Sigmoid colon (tissue), 6 donors: ENCODE measurements at regions not wholly inside any gene's neighbourhood (a gene's known extent, or its start where the extent isn't known, plus 50 kb on each side); places are given as distances from the start of the nearest gene placed in this dataset.

ENCODE experiments used
- DNase-seq: peaks from one replicate; pipeline ENCODE4 v3.0.0-alpha.2; 2019
- H3K27ac ChIP-seq, 4 donors: fragments of 200-600 bp; sonication (generic); one replicate each; pipeline ENCODE4 v1.5.1; 2016 to 2019; ENCODE audit warnings: mild to moderate bottlenecking in 1 of 4
- H3K27me3 ChIP-seq, 3 donors: fragments of 200-600 bp; sonication (generic); one replicate each; pipeline ENCODE4 v1.5.1; 2019; ENCODE audit warnings: mild to moderate bottlenecking in 1 of 3
- H3K36me3 ChIP-seq, 4 donors: fragments of 200-600 bp; sonication (generic); one replicate each; pipeline ENCODE4 v1.5.1; 2016 to 2019
- H3K4me1 ChIP-seq, 4 donors: fragments of 200-600 bp; sonication (generic); one replicate each; pipeline ENCODE4 v1.5.1; 2017 to 2019
- H3K4me3 ChIP-seq, 4 donors: fragments of 200-600 bp; sonication (generic); one replicate each; pipeline ENCODE4 v1.5.1; 2017 to 2019; ENCODE audit warnings: mild to moderate bottlenecking in 2 of 4, moderate library complexity in 1 of 4
- H3K9me3 ChIP-seq, 4 donors: fragments of 200-600 bp in 3 of 4; sonication (generic) in 3 of 4; one replicate each; pipeline versions ENCODE4 v1.5.1 to v1.6.1; 2013 to 2019
- EP300 ChIP-seq, 4 donors: sonication (generic); formaldehyde crosslinking; IDR thresholded peaks; one replicate each; pipeline ENCODE4 v1.6.1; 2017; ENCODE audit warnings: antibody characterized with exemption in 4 of 4
- POLR2A ChIP-seq, 2 donors: fragments of 450-650 bp; IDR thresholded peaks; one replicate each; pipeline ENCODE4 v1.6.1; 2016; ENCODE audit warnings: antibody characterized with exemption in 2 of 2, mild to moderate bottlenecking in 2 of 2, moderate library complexity in 2 of 2
- POLR2AphosphoS5 ChIP-seq, 4 donors: sonication (generic); formaldehyde crosslinking; IDR thresholded peaks; one replicate each; pipeline ENCODE4 v1.6.1; 2017; ENCODE audit warnings: antibody characterized with exemption in 4 of 4
- WGBS, 2 donors: extraction: QIAGEN DNeasy Blood & Tissue Kit; methylation state at CpG; one replicate each; pipeline ENCODE4 v1.1.7; 2013; 5-methylcytosine and 5-hydroxymethylcytosine counted together
- intact Hi-C: fragments of 100-400 bp; cut with DNase I; formaldehyde crosslinking; loops from one replicate; pipeline ENCODE4 v1.15.1; 2023
- TF ChIP-seq, protein P1 (sequence below), 4 experiments: fragments of 450-650 bp in 3 of 4; fragments of 200-600 bp in 1 of 4; IDR thresholded peaks; one replicate each; pipeline ENCODE4 v1.5.1; 2016 to 2019; ENCODE audit warnings: antibody characterized with exemption in 4 of 4, mild to moderate bottlenecking in 3 of 4, moderate library complexity in 2 of 4
- donor health status: healthy with polysubstance abuse.
- donor health status: healthy.

- Histone ChIP-seq H3K9me3 (no peaks in the 10 kb centered on the region), H3K36me3 (no peaks in the 10 kb centered on the region), H3K27ac (no peak overlapping the region), H3K4me3 (no peak overlapping the region), H3K4me1 (peaks cover 0 to 13% (median 3%) of the 10 kb centered on the region in 4 donors), H3K27me3 (no peaks in the 10 kb centered on the region)
- no peak for DNase-seq
- intact Hi-C loops, result no loop called here
- WGBS, 2 donors, result 21 to 66% methylated on average over 5 of the region's 5 CpGs
- TF ChIP-seq POLR2A (IDR thresholded peaks at IDR 0.05), result no peak
- TF ChIP-seq EP300 (IDR thresholded peaks at IDR 0.05), result no peak
- TF ChIP-seq POLR2AphosphoS5 (IDR thresholded peaks at IDR 0.05), result no peak
Observed at GRCh38 chr12:93164103-93164880, 213.4 kb upstream of the NUDT4 start.

DNA sequence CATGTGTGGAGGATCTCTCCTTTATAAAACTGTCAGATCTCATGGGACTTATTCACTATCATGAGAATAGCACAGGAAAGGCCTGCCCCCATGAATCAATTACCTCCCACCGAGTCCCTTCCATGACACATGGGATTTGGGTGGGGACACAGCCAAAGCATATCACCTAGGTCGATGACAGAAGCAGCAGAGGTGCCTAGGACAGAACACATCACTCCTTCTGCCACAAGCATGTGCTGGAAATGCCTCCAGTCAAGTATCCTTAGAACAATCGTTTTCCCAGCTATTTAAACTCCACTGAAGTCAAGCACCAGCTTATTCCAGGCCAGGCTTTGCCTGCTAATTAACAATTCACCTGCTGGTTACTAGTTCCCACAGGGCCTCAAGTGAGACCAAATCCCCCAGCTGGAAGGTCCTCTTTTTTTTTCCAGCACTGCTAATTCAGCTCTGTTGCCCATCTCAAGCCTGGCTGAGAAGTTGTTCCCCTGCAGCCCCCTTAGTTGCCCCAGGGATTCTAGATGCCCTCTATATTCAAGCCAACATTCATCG, 212.3 kb upstream of the NUDT4 start:
- H3K4me1 ChIP-seq, result peaks cover 0 to 13% (median 3%) of the 10 kb centered on the region in 4 donors
- TF ChIP-seq EP300 (IDR thresholded peaks at IDR 0.05), result no peak
- H3K27me3 ChIP-seq, result no peaks in the 10 kb centered on the region
- H3K9me3 ChIP-seq, result no peaks in the 10 kb centered on the region
- intact Hi-C loops, result no loop called here
- no peak overlapping the region for H3K27ac ChIP-seq
- WGBS, 2 donors, result 71 to 78% methylated on average over 4 of the region's 4 CpGs
- no peak overlapping the region for H3K4me3 ChIP-seq
- no peaks in the 10 kb centered on the region for H3K36me3 ChIP-seq
- no peak for DNase-seq

DNA sequence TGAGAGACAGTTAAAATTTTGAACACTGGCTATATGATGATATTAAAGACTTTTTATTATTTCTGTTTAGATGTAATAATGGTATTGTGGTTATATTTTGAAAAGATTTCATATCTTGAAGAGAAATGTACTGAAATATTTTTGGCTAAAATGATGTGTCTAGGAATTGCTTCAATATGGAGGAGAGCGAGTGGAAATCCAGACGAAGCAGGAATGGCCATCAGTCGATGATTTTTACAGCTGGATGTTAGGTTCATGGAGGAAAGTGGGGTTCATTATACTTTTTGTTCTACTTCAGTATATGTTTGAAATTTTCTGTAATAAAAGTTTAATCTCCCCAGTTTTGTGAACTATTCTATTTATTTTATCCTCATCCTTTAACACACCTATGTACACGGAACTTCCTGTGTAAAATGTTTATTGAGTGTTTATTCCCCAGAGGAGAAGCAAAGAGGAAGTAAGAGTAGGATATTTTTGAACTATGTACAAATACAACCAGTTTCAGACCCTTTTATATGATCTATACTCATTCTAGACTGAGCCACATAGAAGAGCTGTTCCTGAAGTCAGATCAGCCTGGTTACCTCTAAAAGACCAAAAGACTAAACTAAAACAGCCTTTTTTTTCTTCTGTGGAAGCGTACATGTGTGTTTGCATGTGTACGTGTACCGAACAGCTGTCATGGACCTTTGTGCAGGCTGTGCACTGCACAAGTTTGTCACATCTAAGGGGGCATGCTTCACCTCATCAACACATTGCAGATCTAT, 211.0 kb upstream of the NUDT4 start:
- no peak overlapping the region for H3K27ac ChIP-seq
- peaks cover 0 to 13% (median 3%) of the 10 kb centered on the region in 4 donors for H3K4me1 ChIP-seq
- H3K36me3 ChIP-seq, result no peaks in the 10 kb centered on the region
- no peak for DNase-seq
- H3K9me3 ChIP-seq, result no peaks in the 10 kb centered on the region
- 40 to 65% methylated on average over 7 of the region's 7 CpGs for WGBS, 2 donors
- TF ChIP-seq EP300 (IDR thresholded peaks at IDR 0.05), result no peak
- no peak for TF ChIP-seq POLR2AphosphoS5 (IDR thresholded peaks at IDR 0.05)
- no peaks in the 10 kb centered on the region for H3K27me3 ChIP-seq
- no peak overlapping the region for H3K4me3 ChIP-seq
- intact Hi-C loops, result no loop called here

DNA sequence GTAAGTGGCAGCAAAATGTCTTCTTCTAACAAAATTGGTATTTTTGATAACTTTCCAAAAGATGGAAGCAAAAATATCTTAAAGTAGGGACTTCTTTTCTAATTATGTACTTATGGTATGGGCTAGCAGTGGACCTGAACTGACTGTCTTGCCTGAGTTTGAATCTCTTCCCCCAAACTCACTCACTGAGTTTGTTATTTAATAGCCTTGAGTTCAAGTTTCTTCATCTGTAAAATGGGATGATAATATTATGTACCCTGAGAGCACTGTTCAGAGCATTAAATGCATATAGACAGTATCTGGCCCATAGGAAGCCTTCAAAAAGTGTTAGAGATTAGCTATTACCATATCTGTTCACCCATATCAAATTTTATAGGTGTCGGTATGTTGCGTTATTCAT, 210.4 kb upstream of the NUDT4 start:
- WGBS, 2 donors, result 21 to 53% methylated on average over 2 of the region's 2 CpGs
- TF ChIP-seq, protein P1, sequence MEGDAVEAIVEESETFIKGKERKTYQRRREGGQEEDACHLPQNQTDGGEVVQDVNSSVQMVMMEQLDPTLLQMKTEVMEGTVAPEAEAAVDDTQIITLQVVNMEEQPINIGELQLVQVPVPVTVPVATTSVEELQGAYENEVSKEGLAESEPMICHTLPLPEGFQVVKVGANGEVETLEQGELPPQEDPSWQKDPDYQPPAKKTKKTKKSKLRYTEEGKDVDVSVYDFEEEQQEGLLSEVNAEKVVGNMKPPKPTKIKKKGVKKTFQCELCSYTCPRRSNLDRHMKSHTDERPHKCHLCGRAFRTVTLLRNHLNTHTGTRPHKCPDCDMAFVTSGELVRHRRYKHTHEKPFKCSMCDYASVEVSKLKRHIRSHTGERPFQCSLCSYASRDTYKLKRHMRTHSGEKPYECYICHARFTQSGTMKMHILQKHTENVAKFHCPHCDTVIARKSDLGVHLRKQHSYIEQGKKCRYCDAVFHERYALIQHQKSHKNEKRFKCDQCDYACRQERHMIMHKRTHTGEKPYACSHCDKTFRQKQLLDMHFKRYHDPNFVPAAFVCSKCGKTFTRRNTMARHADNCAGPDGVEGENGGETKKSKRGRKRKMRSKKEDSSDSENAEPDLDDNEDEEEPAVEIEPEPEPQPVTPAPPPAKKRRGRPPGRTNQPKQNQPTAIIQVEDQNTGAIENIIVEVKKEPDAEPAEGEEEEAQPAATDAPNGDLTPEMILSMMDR (IDR thresholded peaks at IDR 0.05), result no peak
- TF ChIP-seq EP300 (IDR thresholded peaks at IDR 0.05) (no peak), POLR2AphosphoS5 (IDR thresholded peaks at IDR 0.05) (no peak), POLR2A (IDR thresholded peaks at IDR 0.05) (no peak)
- intact Hi-C loops, result no loop called here

DNA sequence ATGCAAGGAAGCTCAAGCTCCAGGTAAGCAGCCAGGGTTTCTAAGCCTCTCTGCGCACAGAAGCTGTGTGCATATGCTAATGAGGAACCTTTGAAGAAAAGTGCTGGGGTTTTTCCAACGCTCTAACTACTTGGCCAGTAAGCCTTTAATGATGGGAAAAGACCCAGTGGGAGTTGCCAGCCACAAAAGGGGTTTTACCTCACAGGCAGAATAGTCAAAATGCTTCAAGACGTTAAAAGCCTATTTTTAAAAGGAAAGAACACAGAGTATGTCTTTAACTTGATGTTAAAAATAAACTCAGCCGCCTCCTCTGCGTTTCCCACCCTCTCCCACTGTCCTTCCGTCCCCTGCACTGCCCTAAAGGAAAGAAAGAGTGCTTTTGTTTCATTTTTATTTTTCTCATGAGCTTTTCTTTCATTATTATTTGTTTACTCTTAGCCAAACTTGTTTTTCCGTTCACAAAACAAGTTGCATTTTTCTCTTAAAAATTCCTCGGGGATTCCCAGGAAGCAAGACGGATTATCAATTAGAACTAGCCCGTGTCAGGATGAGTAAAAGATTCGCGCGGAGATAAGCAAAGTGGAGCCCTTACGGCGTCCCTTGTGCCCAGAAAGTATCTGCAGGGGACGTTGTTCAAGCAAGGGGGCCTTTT, 209.8 kb upstream of the NUDT4 start:
- Histone ChIP-seq H3K4me3 (peak overlapping the region in 3 of 4 donors; percentile 21 to 38 (median 34)), H3K9me3 (no peaks in the 10 kb centered on the region), H3K27ac (no peak overlapping the region), H3K4me1 (peaks cover 0 to 15% (median 5%) of the 10 kb centered on the region in 4 donors), H3K27me3 (no peaks in the 10 kb centered on the region), H3K36me3 (no peaks in the 10 kb centered on the region)
- DNase-seq, result no peak
- no peak for TF ChIP-seq POLR2AphosphoS5 (IDR thresholded peaks at IDR 0.05)
- WGBS, 2 donors, result 5 to 30% methylated on average over 16 of the region's 16 CpGs
- intact Hi-C loops, result no loop called here

More for the DNA sequence above, 210.4 kb upstream of the NUDT4 start:
- H3K4me3 ChIP-seq, result no peak overlapping the region
- no peaks in the 10 kb centered on the region for H3K9me3 ChIP-seq
- H3K27me3 ChIP-seq, result no peaks in the 10 kb centered on the region
- H3K27ac ChIP-seq, result no peak overlapping the region
- no peak for DNase-seq
- H3K4me1 ChIP-seq, result peaks cover 0 to 13% (median 3%) of the 10 kb centered on the region in 4 donors
- H3K36me3 ChIP-seq, result no peaks in the 10 kb centered on the region

DNA sequence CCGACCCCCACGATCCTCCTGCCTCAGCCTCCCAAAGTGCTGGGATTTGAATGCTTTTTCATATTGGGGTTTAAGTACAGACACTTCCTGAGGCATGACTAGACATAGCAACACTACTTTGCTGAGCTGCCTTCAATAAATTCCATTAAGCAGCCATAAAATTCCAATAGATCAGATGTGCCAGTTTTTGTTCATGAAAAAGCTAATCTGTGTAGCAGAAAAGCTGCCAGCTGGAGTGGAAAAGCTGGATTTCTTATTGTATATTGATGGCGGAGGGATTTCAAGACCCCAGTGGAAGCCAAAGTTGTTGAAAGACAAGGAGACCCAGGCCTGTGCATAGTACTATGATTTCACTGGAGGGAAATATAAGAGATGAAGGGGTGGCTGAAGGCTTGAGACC, 209.0 kb upstream of the NUDT4 start:
- no peak for DNase-seq
- no peaks in the 10 kb centered on the region for H3K9me3 ChIP-seq
- H3K4me1 ChIP-seq, result peaks cover 0 to 21% (median 13%) of the 10 kb centered on the region in 4 donors
- no peaks in the 10 kb centered on the region for H3K36me3 ChIP-seq
- intact Hi-C loops, result no loop called here
- no peaks in the 10 kb centered on the region for H3K27me3 ChIP-seq
- no peak overlapping the region for H3K27ac ChIP-seq
- no peak for TF ChIP-seq POLR2AphosphoS5 (IDR thresholded peaks at IDR 0.05)
- TF ChIP-seq POLR2A (IDR thresholded peaks at IDR 0.05), result no peak
- TF ChIP-seq EP300 (IDR thresholded peaks at IDR 0.05), result no peak
- TF ChIP-seq, protein P1 (IDR thresholded peaks at IDR 0.05), result no peak
- H3K4me3 ChIP-seq, result peak overlapping the region in 1 of 4 donors; percentile 38
- 91 to 95% methylated on average over 3 of the region's 3 CpGs for WGBS, 2 donors
